HEK293 (cell line): ENCODE measurements at regions not wholly inside any gene's neighbourhood (a gene's known extent, or its start where the extent isn't known, plus 50 kb on each side); places are given as distances from the start of the nearest gene placed in this dataset.

Experiments used
- CTCF ChIA-PET: fragments of 350-600 bp; formaldehyde crosslinking; extraction: SDS; loops from one replicate; lab custom pipeline; 2021; ENCODE audit warnings: antibody characterized with exemption; lab: Yijun Ruan, JAX
- POLR2A ChIA-PET: fragments of 300-600 bp; formaldehyde crosslinking; extraction: SDS; loops from one replicate; lab custom pipeline; 2020; ENCODE audit warnings: antibody characterized with exemption, inconsistent platforms; lab: Yijun Ruan, JAX
- H3K27ac ChIP-seq: fragments of 200-500 bp; sonication (Bioruptor generic); 2 replicates; pipeline ENCODE4 v1.5.1; 2014; ENCODE audit warnings: low read depth, low read length, control low read depth, inconsistent platforms; ENCODE audit errors: extremely low read depth
- H3K36me3 ChIP-seq, 2 experiments: fragments of 200-500 bp in 1 of 2; sonication (Bioruptor generic) in 1 of 2; 1 replicate in 1 of 2; 2 replicates in 1 of 2; pipeline ENCODE4 v1.5.1; 2014 to 2017; ENCODE audit warnings: inconsistent platforms in 2 of 2, low read length in 2 of 2; ENCODE audit not compliant: control insufficient read depth in 2 of 2, insufficient read depth in 1 of 2
- H3K4me1 ChIP-seq: fragments of 200-500 bp; sonication (Bioruptor generic); 2 replicates; pipeline ENCODE4 v1.5.1; 2014; ENCODE audit warnings: mild to moderate bottlenecking, low read length, inconsistent platforms; ENCODE audit not compliant: control insufficient read depth, insufficient read depth
- H3K4me3 ChIP-seq: 2 replicates; pipeline ENCODE4 v1.5.1; 2011; ENCODE audit warnings: low read depth, mild to moderate bottlenecking, control low read depth, low read length, moderate library complexity
- H3K9me3 ChIP-seq: fragments of 200-500 bp; sonication (Bioruptor generic); 2 replicates; pipeline ENCODE4 v1.5.1; 2014; ENCODE audit warnings: low read depth, low read length, inconsistent platforms; ENCODE audit not compliant: control insufficient read depth, insufficient read depth
- GLI4 ChIP-seq: fragments of 450-650 bp; formaldehyde crosslinking; IDR thresholded peaks from 2 replicates; pipeline ENCODE4 v1.5.1; 2016; ENCODE audit warnings: missing biosample characterization, missing genetic modification characterization
- YY1 ChIP-seq: fragments of 450-650 bp; formaldehyde crosslinking; IDR thresholded peaks from 2 replicates; pipeline ENCODE4 v1.5.1; 2018; ENCODE audit warnings: missing biosample characterization, missing genetic modification characterization
- ZBTB17 ChIP-seq: fragments of 450-650 bp; formaldehyde crosslinking; IDR thresholded peaks from 2 replicates; pipeline ENCODE4 v1.5.1; 2016; ENCODE audit warnings: missing biosample characterization, missing genetic modification characterization
- ZBTB21 ChIP-seq: fragments of 450-650 bp; formaldehyde crosslinking; IDR thresholded peaks from 2 replicates; pipeline ENCODE4 v1.5.1; 2017; ENCODE audit warnings: missing biosample characterization, missing genetic modification characterization
- ZNF169 ChIP-seq: fragments of 450-650 bp; formaldehyde crosslinking; IDR thresholded peaks from 2 replicates; pipeline ENCODE4 v1.5.1; 2016; ENCODE audit warnings: missing biosample characterization, missing genetic modification characterization
- ZNF335 ChIP-seq: fragments of 450-650 bp; formaldehyde crosslinking; conservative IDR thresholded peaks from 2 replicates; pipeline ENCODE4 v1.5.1; 2016; ENCODE audit warnings: missing biosample characterization, missing genetic modification characterization
- ZNF341 ChIP-seq: fragments of 450-650 bp; formaldehyde crosslinking; IDR thresholded peaks from 2 replicates; pipeline ENCODE4; 2016; ENCODE audit warnings: low read depth, missing biosample characterization, missing genetic modification characterization
- ZNF404 ChIP-seq: fragments of 450-650 bp; formaldehyde crosslinking; IDR thresholded peaks from 2 replicates; pipeline ENCODE4 v1.5.1; 2017; ENCODE audit warnings: missing biosample characterization, missing genetic modification characterization
- ZNF558 ChIP-seq: fragments of 450-650 bp; formaldehyde crosslinking; IDR thresholded peaks from 2 replicates; pipeline ENCODE4 v1.5.1; 2016; ENCODE audit warnings: missing biosample characterization, missing genetic modification characterization
- ZNF600 ChIP-seq: fragments of 450-650 bp; formaldehyde crosslinking; IDR thresholded peaks from 2 replicates; pipeline ENCODE4 v1.5.1; 2016; ENCODE audit warnings: missing biosample characterization, missing genetic modification characterization
- ZNF626 ChIP-seq: fragments of 450-650 bp; sonication (Bioruptor Pico); formaldehyde crosslinking; IDR thresholded peaks from 2 replicates; pipeline ENCODE4 v1.5.1; 2018; ENCODE audit warnings: missing biosample characterization, missing genetic modification characterization, inconsistent platforms
- ZNF654 ChIP-seq: fragments of 450-650 bp; formaldehyde crosslinking; IDR thresholded peaks from 2 replicates; pipeline ENCODE4 v1.5.1; 2016; ENCODE audit warnings: low read depth, missing biosample characterization, missing genetic modification characterization
- ZNF670 ChIP-seq: fragments of 450-650 bp; formaldehyde crosslinking; IDR thresholded peaks from 2 replicates; pipeline ENCODE4 v1.5.1; 2016; ENCODE audit warnings: missing biosample characterization, missing genetic modification characterization, low read depth
- ZSCAN23 ChIP-seq: fragments of 450-650 bp; formaldehyde crosslinking; IDR thresholded peaks from 2 replicates; pipeline ENCODE4 v1.5.1; 2016; ENCODE audit warnings: missing biosample characterization, missing genetic modification characterization
- TF ChIP-seq, protein P1 (sequence below): fragments of 450-650 bp; formaldehyde crosslinking; IDR thresholded peaks from 2 replicates; pipeline ENCODE4 v1.5.1; 2016; ENCODE audit warnings: missing biosample characterization, missing genetic modification characterization
- TF ChIP-seq, protein P2 (sequence below): fragments of 450-650 bp; formaldehyde crosslinking; IDR thresholded peaks from 2 replicates; pipeline ENCODE4 v1.5.1; 2016; ENCODE audit warnings: missing biosample characterization, missing genetic modification characterization
- TF ChIP-seq, protein P3 (sequence below): fragments of 450-650 bp; formaldehyde crosslinking; IDR thresholded peaks from 2 replicates; pipeline ENCODE4 v1.5.1; 2017; ENCODE audit warnings: missing biosample characterization, missing genetic modification characterization
- TF ChIP-seq, protein P4 (sequence below): IDR thresholded peaks from 2 replicates; pipeline ENCODE4 v1.6.1; 2011; ENCODE audit warnings: mild to moderate bottlenecking, low read depth, low read length, borderline replicate concordance
- TF ChIP-seq, protein P5 (sequence below): fragments of 450-650 bp; formaldehyde crosslinking; IDR thresholded peaks from 2 replicates; pipeline ENCODE4 v1.5.1; 2017; ENCODE audit warnings: missing biosample characterization, mild to moderate bottlenecking, missing genetic modification characterization, moderate library complexity
- TF ChIP-seq, protein P6 (sequence below): fragments of 450-650 bp; formaldehyde crosslinking; IDR thresholded peaks from 2 replicates; pipeline ENCODE4 v1.5.1; 2017; ENCODE audit warnings: missing biosample characterization, missing genetic modification characterization

DNA sequence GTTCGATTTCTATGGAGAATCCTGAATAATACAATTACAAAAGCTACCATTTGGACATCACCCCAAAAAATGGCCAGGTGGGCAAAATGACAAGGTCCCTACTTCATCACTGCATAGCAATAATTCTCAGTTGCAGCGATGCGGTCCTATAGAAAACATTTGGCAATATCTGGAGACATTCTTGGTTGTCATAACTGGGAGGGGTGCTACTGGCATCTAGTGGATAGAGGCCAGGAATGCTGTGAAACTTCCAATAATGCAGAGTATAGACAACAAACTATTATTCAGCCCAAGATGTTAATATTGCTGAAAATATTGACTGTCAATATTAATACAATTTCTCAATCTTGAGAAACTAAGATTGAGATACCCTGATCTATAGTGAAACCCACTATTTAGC is 637.8 kb upstream of the PKDCC start (continued):
- TF ChIP-seq ZNF169 (no peak), GLI4 (tag by site-specific recombination) (no peak), ZNF404 (tag by site-specific recombination) (no peak)

DNA sequence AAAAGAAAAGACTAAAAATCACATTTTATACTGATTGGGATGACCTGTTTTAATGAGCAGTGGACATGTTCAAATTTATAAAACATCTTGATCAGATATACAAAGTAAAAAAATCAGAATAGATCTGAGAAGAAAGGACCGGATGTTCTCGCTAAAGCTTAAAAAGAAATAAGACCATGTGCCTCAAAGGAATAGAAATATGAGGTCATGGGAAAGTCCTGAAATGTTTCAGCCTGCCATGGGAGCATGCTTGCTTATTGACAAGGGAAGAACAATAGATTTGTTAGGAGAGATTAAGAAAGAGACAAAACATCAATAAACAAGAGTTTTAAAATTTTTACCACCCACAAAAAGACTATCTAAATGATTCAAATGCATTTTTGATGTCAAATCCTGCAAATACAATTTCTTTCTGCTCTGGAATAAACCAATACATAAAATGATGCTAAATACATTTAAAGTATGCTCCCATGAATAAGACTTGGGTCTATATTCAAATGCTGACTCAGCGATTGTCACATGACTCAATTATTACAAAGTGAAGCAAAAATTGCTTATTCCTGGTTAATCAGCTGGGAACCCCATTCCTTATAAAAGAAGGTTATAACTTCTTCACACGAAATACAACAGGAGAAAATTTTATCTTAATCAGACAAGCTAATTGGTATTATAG is 633.9 kb upstream of the PKDCC start:
- Histone ChIP-seq H3K4me3 (no peak overlapping the region), H3K9me3 (no peaks in the 10 kb centered on the region), H3K36me3 (no peaks in the 10 kb centered on the region), H3K4me1 (no peaks in the 10 kb centered on the region), H3K27ac (no peak overlapping the region)
- ChIA-PET POLR2A (no interaction called here), CTCF (interaction anchor here (0.5 to 2.8 kb wide), 14 partner anchors 8 to 453 kb away, joined by 3 to 20 read pairs (median 4); no protein-coding TSS in a partner anchor)
- TF ChIP-seq, protein P1, sequence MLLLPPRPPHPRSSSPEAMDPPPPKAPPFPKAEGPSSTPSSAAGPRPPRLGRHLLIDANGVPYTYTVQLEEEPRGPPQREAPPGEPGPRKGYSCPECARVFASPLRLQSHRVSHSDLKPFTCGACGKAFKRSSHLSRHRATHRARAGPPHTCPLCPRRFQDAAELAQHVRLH (tag by site-specific recombination), result no peak
- TF ChIP-seq ZNF626 (tag by site-specific recombination) (no peak), ZBTB21 (tag by site-specific recombination) (no peak), ZNF600 (tag by site-specific recombination) (no peak), ZNF670 (no peak), YY1 (tag by site-specific recombination) (no peak)
- TF ChIP-seq, protein P2, sequence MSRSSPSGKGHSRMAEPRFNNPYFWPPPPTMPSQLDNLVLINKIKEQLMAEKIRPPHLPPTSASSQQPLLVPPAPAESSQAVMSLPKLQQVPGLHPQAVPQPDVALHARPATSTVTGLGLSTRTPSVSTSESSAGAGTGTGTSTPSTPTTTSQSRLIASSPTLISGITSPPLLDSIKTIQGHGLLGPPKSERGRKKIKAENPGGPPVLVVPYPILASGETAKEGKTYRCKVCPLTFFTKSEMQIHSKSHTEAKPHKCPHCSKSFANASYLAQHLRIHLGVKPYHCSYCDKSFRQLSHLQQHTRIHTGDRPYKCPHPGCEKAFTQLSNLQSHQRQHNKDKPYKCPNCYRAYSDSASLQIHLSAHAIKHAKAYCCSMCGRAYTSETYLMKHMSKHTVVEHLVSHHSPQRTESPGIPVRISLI (tag by site-specific recombination), result no peak

DNA sequence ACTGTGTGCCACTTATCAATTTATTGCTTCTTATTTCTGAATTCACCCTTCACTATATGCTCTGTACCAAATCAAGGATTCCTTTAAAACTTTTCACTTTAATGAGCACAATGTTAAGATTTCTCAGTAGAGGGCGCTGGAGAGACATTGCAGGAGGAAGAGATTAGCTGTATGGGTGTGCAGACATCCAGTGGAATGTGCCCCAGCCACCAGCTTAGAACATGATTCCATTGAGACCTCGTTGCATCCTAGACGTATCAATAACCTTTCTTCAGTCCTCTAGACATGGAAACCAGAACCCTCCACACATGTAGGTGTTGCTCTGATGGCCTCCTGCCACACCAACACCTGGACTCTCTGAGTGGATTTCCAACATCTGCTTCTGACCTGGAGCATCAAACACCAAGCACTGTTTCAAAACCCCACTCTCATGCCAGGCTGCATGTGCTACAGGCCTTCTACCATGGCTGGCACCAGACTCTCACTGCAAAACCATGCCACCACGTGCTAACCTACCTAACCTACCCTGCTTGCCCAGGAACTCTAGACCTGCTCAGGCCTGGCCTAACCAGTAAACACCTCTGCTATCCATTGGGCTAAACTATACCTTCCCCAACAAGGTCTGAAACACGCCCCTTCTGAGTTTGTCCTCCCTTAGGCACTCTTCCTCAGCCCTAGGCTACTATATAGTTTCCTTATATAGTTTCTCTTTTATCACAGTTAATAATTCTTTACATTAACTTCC is 633.2 kb upstream of the PKDCC start:
- no peak overlapping the region for H3K4me3 ChIP-seq
- H3K4me1 ChIP-seq, result no peaks in the 10 kb centered on the region
- no peaks in the 10 kb centered on the region for H3K36me3 ChIP-seq
- TF ChIP-seq ZNF654 (peak; percentile 43), ZNF341 (tag by site-specific recombination) (no peak)
- TF ChIP-seq, protein P3, sequence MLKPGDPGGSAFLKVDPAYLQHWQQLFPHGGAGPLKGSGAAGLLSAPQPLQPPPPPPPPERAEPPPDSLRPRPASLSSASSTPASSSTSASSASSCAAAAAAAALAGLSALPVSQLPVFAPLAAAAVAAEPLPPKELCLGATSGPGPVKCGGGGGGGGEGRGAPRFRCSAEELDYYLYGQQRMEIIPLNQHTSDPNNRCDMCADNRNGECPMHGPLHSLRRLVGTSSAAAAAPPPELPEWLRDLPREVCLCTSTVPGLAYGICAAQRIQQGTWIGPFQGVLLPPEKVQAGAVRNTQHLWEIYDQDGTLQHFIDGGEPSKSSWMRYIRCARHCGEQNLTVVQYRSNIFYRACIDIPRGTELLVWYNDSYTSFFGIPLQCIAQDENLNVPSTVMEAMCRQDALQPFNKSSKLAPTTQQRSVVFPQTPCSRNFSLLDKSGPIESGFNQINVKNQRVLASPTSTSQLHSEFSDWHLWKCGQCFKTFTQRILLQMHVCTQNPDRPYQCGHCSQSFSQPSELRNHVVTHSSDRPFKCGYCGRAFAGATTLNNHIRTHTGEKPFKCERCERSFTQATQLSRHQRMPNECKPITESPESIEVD (tag by site-specific recombination), result no peak
- TF ChIP-seq, protein P4, sequence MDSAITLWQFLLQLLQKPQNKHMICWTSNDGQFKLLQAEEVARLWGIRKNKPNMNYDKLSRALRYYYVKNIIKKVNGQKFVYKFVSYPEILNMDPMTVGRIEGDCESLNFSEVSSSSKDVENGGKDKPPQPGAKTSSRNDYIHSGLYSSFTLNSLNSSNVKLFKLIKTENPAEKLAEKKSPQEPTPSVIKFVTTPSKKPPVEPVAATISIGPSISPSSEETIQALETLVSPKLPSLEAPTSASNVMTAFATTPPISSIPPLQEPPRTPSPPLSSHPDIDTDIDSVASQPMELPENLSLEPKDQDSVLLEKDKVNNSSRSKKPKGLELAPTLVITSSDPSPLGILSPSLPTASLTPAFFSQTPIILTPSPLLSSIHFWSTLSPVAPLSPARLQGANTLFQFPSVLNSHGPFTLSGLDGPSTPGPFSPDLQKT, result no peak
- CTCF ChIA-PET, result interaction anchor here (0.6 to 2.8 kb wide), 16 partner anchors 9 to 784 kb away, joined by 3 to 20 read pairs (median 4); no protein-coding TSS in a partner anchor
- POLR2A ChIA-PET, result no interaction called here
- no peak overlapping the region for H3K27ac ChIP-seq
- H3K9me3 ChIP-seq, result no peaks in the 10 kb centered on the region

DNA sequence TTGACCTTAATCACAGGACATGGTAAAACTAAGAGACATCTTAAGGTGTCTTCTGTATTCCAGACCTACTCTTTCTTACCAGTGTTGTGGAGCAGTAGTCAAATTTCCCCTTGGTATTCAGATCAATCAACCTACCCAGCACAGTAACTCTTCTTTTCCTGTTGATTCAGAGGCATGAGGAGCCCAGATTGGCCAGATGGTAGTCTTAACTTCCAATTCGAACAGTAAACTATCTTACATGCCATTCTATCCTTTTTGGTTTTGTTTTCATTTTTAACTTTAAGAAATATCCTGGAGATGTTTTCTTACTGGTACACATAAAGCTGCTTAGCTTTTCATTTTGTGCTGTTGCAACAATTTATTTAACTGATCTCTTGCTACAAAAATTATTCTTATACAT is 630.3 kb upstream of the PKDCC start:
- ChIA-PET CTCF (no interaction called here), POLR2A (no interaction called here)
- H3K4me1 ChIP-seq, result no peaks in the 10 kb centered on the region
- H3K27ac ChIP-seq, result no peak overlapping the region
- no peak overlapping the region for H3K4me3 ChIP-seq
- no peaks in the 10 kb centered on the region for H3K36me3 ChIP-seq
- no peaks in the 10 kb centered on the region for H3K9me3 ChIP-seq
- TF ChIP-seq, protein P5, sequence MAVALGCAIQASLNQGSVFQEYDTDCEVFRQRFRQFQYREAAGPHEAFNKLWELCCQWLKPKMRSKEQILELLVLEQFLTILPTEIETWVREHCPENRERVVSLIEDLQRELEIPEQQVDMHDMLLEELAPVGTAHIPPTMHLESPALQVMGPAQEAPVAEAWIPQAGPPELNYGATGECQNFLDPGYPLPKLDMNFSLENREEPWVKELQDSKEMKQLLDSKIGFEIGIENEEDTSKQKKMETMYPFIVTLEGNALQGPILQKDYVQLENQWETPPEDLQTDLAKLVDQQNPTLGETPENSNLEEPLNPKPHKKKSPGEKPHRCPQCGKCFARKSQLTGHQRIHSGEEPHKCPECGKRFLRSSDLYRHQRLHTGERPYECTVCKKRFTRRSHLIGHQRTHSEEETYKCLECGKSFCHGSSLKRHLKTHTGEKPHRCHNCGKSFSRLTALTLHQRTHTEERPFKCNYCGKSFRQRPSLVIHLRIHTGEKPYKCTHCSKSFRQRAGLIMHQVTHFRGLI (tag by site-specific recombination), result no peak
- TF ChIP-seq ZSCAN23 (tag by site-specific recombination) (no peak), ZNF335 (tag by site-specific recombination) (no peak), ZBTB17 (tag by site-specific recombination) (no peak), ZNF558 (tag by site-specific recombination) (no peak)
- TF ChIP-seq, protein P6, sequence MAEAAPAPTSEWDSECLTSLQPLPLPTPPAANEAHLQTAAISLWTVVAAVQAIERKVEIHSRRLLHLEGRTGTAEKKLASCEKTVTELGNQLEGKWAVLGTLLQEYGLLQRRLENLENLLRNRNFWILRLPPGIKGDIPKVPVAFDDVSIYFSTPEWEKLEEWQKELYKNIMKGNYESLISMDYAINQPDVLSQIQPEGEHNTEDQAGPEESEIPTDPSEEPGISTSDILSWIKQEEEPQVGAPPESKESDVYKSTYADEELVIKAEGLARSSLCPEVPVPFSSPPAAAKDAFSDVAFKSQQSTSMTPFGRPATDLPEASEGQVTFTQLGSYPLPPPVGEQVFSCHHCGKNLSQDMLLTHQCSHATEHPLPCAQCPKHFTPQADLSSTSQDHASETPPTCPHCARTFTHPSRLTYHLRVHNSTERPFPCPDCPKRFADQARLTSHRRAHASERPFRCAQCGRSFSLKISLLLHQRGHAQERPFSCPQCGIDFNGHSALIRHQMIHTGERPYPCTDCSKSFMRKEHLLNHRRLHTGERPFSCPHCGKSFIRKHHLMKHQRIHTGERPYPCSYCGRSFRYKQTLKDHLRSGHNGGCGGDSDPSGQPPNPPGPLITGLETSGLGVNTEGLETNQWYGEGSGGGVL (tag by site-specific recombination), result no peak
